ENCODE measurements at regions not wholly inside any gene's neighbourhood (a gene's known extent, or its start where the extent isn't known, plus 50 kb on each side); places are given as distances from the start of the nearest gene placed in this dataset.

DNA sequence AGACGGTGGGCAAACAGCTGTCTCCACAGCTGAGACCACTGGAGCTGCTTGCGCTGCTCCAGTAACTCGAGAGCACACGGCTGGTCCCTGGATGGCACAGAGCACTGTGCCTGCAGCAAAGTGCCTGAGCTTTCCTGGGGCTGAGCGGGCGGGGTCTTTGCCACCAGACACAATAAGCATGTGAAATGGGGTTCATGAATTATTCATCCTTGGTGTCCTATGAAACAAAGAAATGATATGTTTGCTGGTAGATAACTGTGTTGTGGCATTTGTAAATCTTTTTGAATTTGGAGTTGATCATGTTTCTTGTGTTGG, 151.7 kb upstream of the MPDZ start:
- Histone ChIP-seq H3F3A (ENCODE audit: insufficient read depth) (no peaks in the 10 kb centered on the region), H4K20me1 (ENCODE audit: insufficient read depth) (no peaks in the 10 kb centered on the region), H2AFZ (no peak overlapping the region), H3K4me2 (ENCODE audit: unreplicated experiment) (no peak overlapping the region), H3K9me3 (ENCODE audit: low read depth) (no peaks in the 10 kb centered on the region), H3K4me1 (ENCODE audit: insufficient read depth) (no peaks in the 10 kb centered on the region), H3K27me3 (replicated peaks; ENCODE audit: insufficient read depth) (peaks cover 31% of the 10 kb centered on the region; the same call in 1 of the 2 replicates), H3K79me2 (ENCODE audit: insufficient read depth) (no peaks in the 10 kb centered on the region), H3K27ac (no peak overlapping the region), H3K9me2 (ENCODE audit: insufficient read depth) (no peaks in the 10 kb centered on the region), H3K9ac (no peak overlapping the region), H3K36me3 (ENCODE audit: low read depth) (no peaks in the 10 kb centered on the region), H3K4me3 (no peak overlapping the region)
- in situ Hi-C loops (cut with MboI), result no loop called here
- DNase-seq, result no peak
- TF ChIP-seq EZH2phosphoT487 (IDR thresholded peaks at IDR 0.05; ENCODE audit: insufficient read depth, low read depth), result no peak
- no peak for TF ChIP-seq EZH2 (IDR thresholded peaks at IDR 0.05; ENCODE audit: insufficient read depth, poor library complexity, severe bottlenecking)
- 89 to 94% methylated on average over 6 of the region's 6 CpGs for WGBS, 2 experiments (ENCODE audit: low coverage in 1 of 2, low lambda C conversion rate in 2 of 2, missing lambda C conversion rate in 2 of 2)

DNA sequence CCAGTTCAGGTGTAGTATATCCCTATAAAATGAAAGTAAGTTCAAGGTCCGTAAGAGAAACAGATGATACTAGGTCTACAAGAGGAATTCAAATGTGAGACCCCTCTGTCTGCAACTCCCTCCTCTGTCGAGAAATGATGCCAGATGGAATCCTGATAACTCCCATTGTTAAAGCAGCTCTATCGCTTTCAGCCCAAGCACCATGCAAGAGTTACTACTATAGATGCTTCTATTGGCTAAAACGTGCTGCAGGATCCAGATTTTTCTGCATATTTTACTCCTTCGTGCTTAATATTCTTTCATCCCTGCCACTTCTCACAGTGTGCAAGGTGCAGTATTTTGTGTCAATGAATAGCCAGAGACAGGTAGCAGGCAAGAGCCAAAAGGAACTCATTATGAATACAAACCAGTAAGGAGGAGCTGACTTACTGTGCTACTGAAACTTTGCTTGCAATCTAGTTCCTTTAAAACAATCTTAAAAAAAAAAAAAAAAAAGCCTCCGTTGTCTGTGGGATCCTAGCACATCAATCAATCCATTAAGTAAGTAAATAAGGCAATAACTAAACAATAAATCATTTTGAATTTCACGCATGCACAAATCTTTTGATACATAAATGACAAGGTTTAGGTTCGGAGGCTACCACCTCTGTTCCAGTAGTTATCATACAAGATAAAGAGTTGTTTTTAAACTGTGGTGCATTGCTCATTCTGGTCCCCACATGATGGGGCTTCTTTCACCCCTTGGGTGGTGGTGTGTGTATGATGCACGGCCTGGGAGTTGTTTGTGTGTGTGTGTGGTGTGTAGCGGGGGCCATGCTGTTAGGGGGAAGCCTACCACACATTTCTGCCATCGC, 151.1 kb upstream of the MPDZ start:
- no peak overlapping the region for H3K4me2 ChIP-seq (ENCODE audit: unreplicated experiment)
- no peak overlapping the region for H3K4me3 ChIP-seq
- WGBS, 2 experiments (ENCODE audit: low coverage in 1 of 2, low lambda C conversion rate in 2 of 2, missing lambda C conversion rate in 2 of 2), result 74 to 76% methylated on average over 11 of the region's 11 CpGs
- H2AFZ ChIP-seq, result no peak overlapping the region
- TF ChIP-seq EZH2 (IDR thresholded peaks at IDR 0.05; ENCODE audit: insufficient read depth, poor library complexity, severe bottlenecking) (no peak), EZH2phosphoT487 (IDR thresholded peaks at IDR 0.05; ENCODE audit: insufficient read depth, low read depth) (no peak)
- no peaks in the 10 kb centered on the region for H4K20me1 ChIP-seq (ENCODE audit: insufficient read depth)
- in situ Hi-C loops (cut with MboI), result no loop called here
- no peaks in the 10 kb centered on the region for H3K9me3 ChIP-seq (ENCODE audit: low read depth)
- no peak for DNase-seq
- no peak overlapping the region for H3K9ac ChIP-seq
- no peak overlapping the region for H3K27ac ChIP-seq
- peaks cover 34% of the 10 kb centered on the region; the same call in 1 of the 2 replicates for H3K27me3 ChIP-seq (replicated peaks; ENCODE audit: insufficient read depth)
- no peaks in the 10 kb centered on the region for H3K79me2 ChIP-seq (ENCODE audit: insufficient read depth)
- no peaks in the 10 kb centered on the region for H3K9me2 ChIP-seq (ENCODE audit: insufficient read depth)
- H3F3A ChIP-seq (ENCODE audit: insufficient read depth), result no peaks in the 10 kb centered on the region
- H3K36me3 ChIP-seq (ENCODE audit: low read depth), result no peaks in the 10 kb centered on the region
- H3K4me1 ChIP-seq (ENCODE audit: insufficient read depth), result no peaks in the 10 kb centered on the region

DNA sequence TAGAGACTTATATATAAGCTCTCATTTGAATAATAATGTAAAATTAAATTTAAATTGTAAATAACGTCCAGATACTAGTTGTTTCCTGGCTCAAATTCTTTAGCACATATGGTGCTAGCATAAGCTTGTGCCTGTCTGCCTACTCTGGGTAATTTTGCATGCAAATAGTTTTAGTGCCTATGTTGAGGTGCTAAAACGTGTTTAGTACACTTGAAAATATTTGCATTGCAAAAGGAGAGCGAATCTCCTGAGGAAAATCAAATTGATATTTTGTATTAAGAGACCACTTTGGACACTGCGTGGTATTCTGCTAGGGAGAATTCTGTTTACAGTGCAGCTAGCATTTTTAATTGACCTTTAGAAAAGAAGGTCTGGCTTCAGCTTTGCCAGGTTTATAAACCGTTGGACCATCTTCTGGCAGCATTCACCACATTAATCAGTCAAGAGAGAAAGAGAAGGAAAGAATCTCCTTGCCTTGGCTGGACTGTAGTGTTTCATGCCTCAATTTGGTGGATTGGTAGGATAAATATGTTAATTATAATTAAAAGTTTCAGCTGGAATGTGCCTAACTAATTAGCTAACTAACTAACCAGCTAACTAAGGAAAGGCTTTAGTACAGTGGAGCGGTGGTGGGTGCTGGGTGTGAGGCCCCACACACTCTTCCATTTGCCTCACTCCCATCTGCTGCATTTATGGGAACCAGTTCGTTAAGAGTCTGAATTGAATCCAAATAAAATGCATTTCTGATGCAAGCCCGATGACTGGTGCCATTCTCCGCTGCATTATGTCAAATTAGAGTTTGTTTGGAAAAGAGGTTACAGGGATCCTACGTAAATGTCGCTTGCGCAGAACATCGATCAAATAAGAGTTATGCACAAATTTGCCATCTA, 150.1 kb upstream of the MPDZ start:
- WGBS, 2 experiments (ENCODE audit: low coverage in 1 of 2, low lambda C conversion rate in 2 of 2, missing lambda C conversion rate in 2 of 2), result 89% methylated on average over 13 of the region's 13 CpGs
- Histone ChIP-seq H3K4me2 (ENCODE audit: unreplicated experiment) (no peak overlapping the region), H3K36me3 (ENCODE audit: low read depth) (no peaks in the 10 kb centered on the region), H2AFZ (no peak overlapping the region), H3K9me2 (ENCODE audit: insufficient read depth) (no peaks in the 10 kb centered on the region), H3K4me1 (ENCODE audit: insufficient read depth) (no peaks in the 10 kb centered on the region), H3K9me3 (ENCODE audit: low read depth) (no peaks in the 10 kb centered on the region), H3K27me3 (replicated peaks; ENCODE audit: insufficient read depth) (peaks cover 34% of the 10 kb centered on the region; the same call in 1 of the 2 replicates), H3K27ac (no peak overlapping the region), H4K20me1 (ENCODE audit: insufficient read depth) (no peaks in the 10 kb centered on the region), H3K4me3 (no peak overlapping the region), H3F3A (ENCODE audit: insufficient read depth) (no peaks in the 10 kb centered on the region), H3K79me2 (ENCODE audit: insufficient read depth) (no peaks in the 10 kb centered on the region), H3K9ac (no peak overlapping the region)
- no peak for DNase-seq
- in situ Hi-C loops (cut with MboI), result no loop called here
- no peak for TF ChIP-seq EZH2 (IDR thresholded peaks at IDR 0.05; ENCODE audit: insufficient read depth, poor library complexity, severe bottlenecking)
- TF ChIP-seq EZH2phosphoT487 (IDR thresholded peaks at IDR 0.05; ENCODE audit: insufficient read depth, low read depth), result no peak

DNA sequence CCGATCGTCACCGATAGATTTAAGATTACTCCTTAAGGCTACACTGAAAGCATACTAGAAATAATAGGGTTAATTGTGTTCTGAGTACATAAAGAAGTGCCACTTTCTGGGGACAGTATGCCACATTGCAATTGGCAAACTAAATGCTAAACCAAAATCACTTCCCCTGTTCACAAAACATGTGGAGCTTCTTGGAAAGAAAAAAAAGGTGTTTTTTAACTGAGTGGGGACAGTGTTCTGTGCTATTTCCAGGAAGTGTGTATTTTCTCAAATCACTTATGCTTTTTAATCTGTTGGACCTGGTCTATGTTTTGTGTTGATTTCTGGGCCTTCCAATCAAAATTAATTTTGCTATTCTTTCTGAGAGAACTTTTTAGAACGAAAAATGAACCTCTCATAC, 149.3 kb upstream of the MPDZ start:
- Histone ChIP-seq H3K4me2 (ENCODE audit: unreplicated experiment) (no peak overlapping the region), H3K9me3 (ENCODE audit: low read depth) (no peaks in the 10 kb centered on the region), H3K27ac (no peak overlapping the region), H2AFZ (no peak overlapping the region), H3K4me1 (ENCODE audit: insufficient read depth) (no peaks in the 10 kb centered on the region), H3K27me3 (replicated peaks; ENCODE audit: insufficient read depth) (peaks cover 33% of the 10 kb centered on the region; the same call in 1 of the 2 replicates), H3F3A (ENCODE audit: insufficient read depth) (no peaks in the 10 kb centered on the region), H3K79me2 (ENCODE audit: insufficient read depth) (no peaks in the 10 kb centered on the region), H3K9ac (no peak overlapping the region), H3K9me2 (ENCODE audit: insufficient read depth) (no peaks in the 10 kb centered on the region), H3K4me3 (no peak overlapping the region), H3K36me3 (ENCODE audit: low read depth) (no peaks in the 10 kb centered on the region), H4K20me1 (ENCODE audit: insufficient read depth) (no peaks in the 10 kb centered on the region)
- TF ChIP-seq EZH2 (IDR thresholded peaks at IDR 0.05; ENCODE audit: insufficient read depth, poor library complexity, severe bottlenecking) (no peak), EZH2phosphoT487 (IDR thresholded peaks at IDR 0.05; ENCODE audit: insufficient read depth, low read depth) (no peak)
- 96% methylated on average over 4 of the region's 4 CpGs for WGBS, 2 experiments (ENCODE audit: low coverage in 1 of 2, low lambda C conversion rate in 2 of 2, missing lambda C conversion rate in 2 of 2)
- DNase-seq, result no peak
- in situ Hi-C loops (cut with MboI), result no loop called here

Data from GM23248 (cell line).